Neural progenitor cell (in vitro differentiated cells): ENCODE measurements at regions not wholly inside any gene's neighbourhood (a gene's known extent, or its start where the extent isn't known, plus 50 kb on each side); places are given as distances from the start of the nearest gene placed in this dataset.

Source experiments
- DNase-seq: peaks from one replicate; pipeline ENCODE4 v3.0.0-alpha.2; 2016; ENCODE audit warnings: low spot score
- H2AFZ ChIP-seq: fragments of 200-600 bp; sonication (generic); replicated peaks from 2 replicates; pipeline ENCODE4 v1.6.1; 2016; ENCODE audit warnings: antibody characterized with exemption
- H3F3A ChIP-seq: fragments of 200-600 bp; sonication (generic); 2 replicates; pipeline ENCODE4 v1.6.1; 2016; ENCODE audit warnings: antibody characterized with exemption, low read depth
- H3K27ac ChIP-seq: fragments of 200-600 bp; sonication (generic); 2 replicates; pipeline ENCODE4 v1.5.1; 2016; ENCODE audit warnings: mild to moderate bottlenecking
- H3K27me3 ChIP-seq: fragments of 200-600 bp; sonication (generic); 2 replicates; pipeline ENCODE4 v1.6.1; 2016; ENCODE audit warnings: mild to moderate bottlenecking, moderate library complexity
- H3K36me3 ChIP-seq: fragments of 200-600 bp; sonication (generic); 2 replicates; pipeline ENCODE4 v1.5.1; 2016
- H3K4me1 ChIP-seq: fragments of 200-600 bp; sonication (generic); 2 replicates; pipeline ENCODE4 v1.6.1; 2016; ENCODE audit warnings: mixed run types
- H3K4me2 ChIP-seq: fragments of 200-600 bp; sonication (generic); 2 replicates; pipeline ENCODE4 v1.6.1; 2016
- H3K4me3 ChIP-seq: fragments of 200-600 bp; sonication (generic); 2 replicates; pipeline ENCODE4 v1.5.1; 2016
- H3K79me2 ChIP-seq: fragments of 200-600 bp; sonication (generic); 2 replicates; pipeline ENCODE4 v1.6.1; 2016; ENCODE audit warnings: low read depth
- H3K9ac ChIP-seq: fragments of 200-600 bp; sonication (generic); 2 replicates; pipeline ENCODE4 v1.6.1; 2016
- H3K9me3 ChIP-seq: fragments of 200-600 bp; sonication (generic); 2 replicates; pipeline ENCODE4 v1.5.1; 2016; ENCODE audit warnings: low read depth
- H4K20me1 ChIP-seq: fragments of 200-600 bp; sonication (generic); 2 replicates; pipeline ENCODE4 v1.6.1; 2016; ENCODE audit warnings: low read depth
- H3K27ac Mint-ChIP-seq: 3 replicates; pipeline ENCODE4 v1.8.0; 2021; ENCODE audit warnings: mixed read lengths
- H3K27me3 Mint-ChIP-seq: 2 replicates; pipeline ENCODE4 v1.8.0; 2022; ENCODE audit warnings: low read depth, mild to moderate bottlenecking, inconsistent platforms, moderate library complexity, mixed read lengths; ENCODE audit not compliant: insufficient read depth
- H3K36me3 Mint-ChIP-seq: 3 replicates; pipeline ENCODE4 v1.8.0; 2021; ENCODE audit warnings: mixed read lengths
- H3K4me1 Mint-ChIP-seq: 3 replicates; pipeline ENCODE4 v1.8.0; 2021; ENCODE audit warnings: mixed read lengths
- H3K4me3 Mint-ChIP-seq: 3 replicates; pipeline ENCODE4 v1.8.0; 2021; ENCODE audit warnings: mild to moderate bottlenecking, moderate library complexity, mixed read lengths
- H3K9me3 Mint-ChIP-seq: 3 replicates; pipeline ENCODE4 v1.8.0; 2020; ENCODE audit warnings: mixed read lengths
- CTCF ChIP-seq: fragments of 200-600 bp; sonication (generic); IDR thresholded peaks from 2 replicates; pipeline ENCODE4 v1.5.1; 2017; ENCODE audit warnings: antibody characterized with exemption, mild to moderate bottlenecking
- EZH2 ChIP-seq: fragments of 200-600 bp; sonication (generic); IDR thresholded peaks from 2 replicates; pipeline ENCODE4 v1.6.1; 2017; ENCODE audit warnings: antibody characterized with exemption, mild to moderate bottlenecking, moderate library complexity
- EZH2phosphoT487 ChIP-seq: fragments of 200-600 bp; sonication (generic); IDR thresholded peaks from 2 replicates; pipeline ENCODE4 v1.6.1; 2017; ENCODE audit warnings: antibody characterized with exemption

GRCh38 chr5:18805376-18805775, 1171.1 kb downstream of the TAF11L14 start:
- no peak overlapping the region for H2AFZ ChIP-seq
- DNase-seq = no peak
- H3K4me3 Mint-ChIP-seq = no peak overlapping the region
- H3K79me2 ChIP-seq = no peaks in the 10 kb centered on the region
- H3K36me3 ChIP-seq = no peaks in the 10 kb centered on the region
- no peaks in the 10 kb centered on the region for H3K36me3 Mint-ChIP-seq
- no peaks in the 10 kb centered on the region for H3K27me3 Mint-ChIP-seq
- no peak overlapping the region for H3K27ac ChIP-seq
- no peaks in the 10 kb centered on the region for H3K9me3 ChIP-seq
- H3K4me1 ChIP-seq = no peaks in the 10 kb centered on the region
- no peak overlapping the region for H3K9ac ChIP-seq
- H3K27me3 ChIP-seq = no peaks in the 10 kb centered on the region
- no peak overlapping the region for H3K27ac Mint-ChIP-seq
- no peak overlapping the region for H3K4me2 ChIP-seq
- H4K20me1 ChIP-seq = no peaks in the 10 kb centered on the region
- no peaks in the 10 kb centered on the region for H3K9me3 Mint-ChIP-seq
- H3K4me3 ChIP-seq = no peak overlapping the region
- H3F3A ChIP-seq = no peaks in the 10 kb centered on the region
- TF ChIP-seq CTCF = no peak
- no peak for TF ChIP-seq EZH2
- TF ChIP-seq EZH2phosphoT487 = no peak
- H3K4me1 Mint-ChIP-seq = no peaks in the 10 kb centered on the region

- H3K4me3 ChIP-seq = no peak overlapping the region
- Mint-ChIP-seq H3K9me3 (no peaks in the 10 kb centered on the region), H3K4me1 (peaks cover 5% of the 10 kb centered on the region), H3K27ac (no peak overlapping the region), H3K4me3 (no peak overlapping the region), H3K36me3 (no peaks in the 10 kb centered on the region), H3K27me3 (no peaks in the 10 kb centered on the region)
- H3K4me1 ChIP-seq = no peaks in the 10 kb centered on the region
- TF ChIP-seq EZH2 (no peak), EZH2phosphoT487 (no peak), CTCF (no peak)
- no peak overlapping the region for H2AFZ ChIP-seq
- no peak overlapping the region for H3K27ac ChIP-seq
- no peak overlapping the region for H3K9ac ChIP-seq
- no peaks in the 10 kb centered on the region for H3K79me2 ChIP-seq
- no peaks in the 10 kb centered on the region for H3F3A ChIP-seq
- no peak for DNase-seq
- H3K36me3 ChIP-seq = no peaks in the 10 kb centered on the region
- no peak overlapping the region for H3K4me2 ChIP-seq
- no peaks in the 10 kb centered on the region for H3K27me3 ChIP-seq
- no peaks in the 10 kb centered on the region for H4K20me1 ChIP-seq
- H3K9me3 ChIP-seq = no peaks in the 10 kb centered on the region
Observed at GRCh38 chr5:18807256-18808149, 1173.2 kb downstream of the TAF11L14 start.

- Histone ChIP-seq H4K20me1 (no peaks in the 10 kb centered on the region), H3K4me3 (no peak overlapping the region), H3K27me3 (no peaks in the 10 kb centered on the region), H3K4me2 (no peak overlapping the region), H3K79me2 (no peaks in the 10 kb centered on the region), H3K9ac (no peak overlapping the region), H3K4me1 (no peaks in the 10 kb centered on the region), H3K36me3 (no peaks in the 10 kb centered on the region), H2AFZ (peak overlapping the region; percentile 40), H3K9me3 (no peaks in the 10 kb centered on the region), H3K27ac (no peak overlapping the region), H3F3A (no peaks in the 10 kb centered on the region)
- Mint-ChIP-seq H3K4me3 (no peak overlapping the region), H3K4me1 (peaks cover 5% of the 10 kb centered on the region), H3K27ac (no peak overlapping the region), H3K9me3 (peaks cover 6% of the 10 kb centered on the region), H3K36me3 (no peaks in the 10 kb centered on the region), H3K27me3 (no peaks in the 10 kb centered on the region)
- peak; percentile 25 for DNase-seq
- TF ChIP-seq EZH2 (no peak), EZH2phosphoT487 (no peak), CTCF (no peak)
Observed at GRCh38 chr5:18811661-18812060, 1176.3 kb downstream of the CDH18 start.
